Heart right ventricle (tissue), 16 donors: ENCODE measurements at regions not wholly inside any gene's neighbourhood (a gene's known extent, or its start where the extent isn't known, plus 50 kb on each side); places are given as distances from the start of the nearest gene placed in this dataset.

Experiments
- ATAC-seq, 8 donors: fragments of 200-7000 bp; cut with Tn5 transposase; one replicate each; pipeline ENCODE4 v1.9.1; 2020; ENCODE audit warnings: mild to moderate bottlenecking in 8 of 8, moderate library complexity in 8 of 8, moderate number of reproducible peaks in 1 of 8
- DNase-seq, 2 donors: peaks; one replicate each; pipeline ENCODE4 v3.0.0-alpha.2; 2020
- H3K27ac ChIP-seq, 10 donors: fragments of 200-600 bp; sonication (generic) in 2 of 10; one replicate each; pipeline versions ENCODE4 v1.5.0 to v1.8.0; 2020 to 2022; ENCODE audit warnings: mild to moderate bottlenecking in 3 of 10
- H3K27me3 ChIP-seq, 7 donors: fragments of 200-600 bp; one replicate each; pipeline ENCODE4 v1.8.0; 2021 to 2022; ENCODE audit warnings: mild to moderate bottlenecking in 2 of 7
- H3K36me3 ChIP-seq, 9 donors: fragments of 200-600 bp; sonication (generic) in 1 of 9; one replicate each; pipeline versions ENCODE4 v1.5.0 to v1.8.0; 2020 to 2022; ENCODE audit warnings: mild to moderate bottlenecking in 2 of 9
- H3K4me1 ChIP-seq, 9 donors: fragments of 200-600 bp; sonication (generic) in 1 of 9; one replicate each; pipeline versions ENCODE4 v1.5.0 to v1.8.0; 2020 to 2022; ENCODE audit warnings: mild to moderate bottlenecking in 4 of 9
- H3K4me3 ChIP-seq, 10 donors: fragments of 200-600 bp; sonication (generic) in 2 of 10; one replicate each; pipeline versions ENCODE4 v1.5.0 to v1.8.0; 2020 to 2022; ENCODE audit warnings: mild to moderate bottlenecking in 7 of 10, moderate library complexity in 2 of 10
- H3K9me3 ChIP-seq, 11 donors: fragments of 200-600 bp in 10 of 11; sonication (generic) in 2 of 11; one replicate each; pipeline versions ENCODE4 v1.5.0 to v1.8.0; 2013 to 2022; ENCODE audit warnings: mild to moderate bottlenecking in 2 of 11, control low read depth in 1 of 11, moderate library complexity in 1 of 11
- WGBS, 2 donors: extraction: QIAGEN DNeasy Blood & Tissue Kit; methylation state at CpG; one replicate each; pipeline ENCODE4 v1.1.7; 2013; ENCODE audit warnings: inconsistent platforms in 1 of 2; 5-methylcytosine and 5-hydroxymethylcytosine counted together
- intact Hi-C, 10 donors: fragments of 100-400 bp; cut with DNase I; formaldehyde crosslinking; loops; one replicate each; pipeline versions ENCODE4 v1.11.1 to v1.14.2; 2022
- TF ChIP-seq, protein P1 (sequence below), 9 donors: fragments of 200-600 bp; sonication (generic) in 2 of 9; IDR thresholded peaks; one replicate each; pipeline versions ENCODE4 v1.5.0 to v1.8.0; 2021 to 2022; ENCODE audit warnings: antibody characterized with exemption in 9 of 9, mild to moderate bottlenecking in 5 of 9, moderate library complexity in 1 of 9
- donor health status: Arrhythmogenic right ventricular cardiomyopathy.
- donor health status: ischemic (EF 13 %, LVEDD 7.1; RV severe dilation, severe dysfunction).
- donor health status: healthy with polysubstance abuse.
- donor health status: DM: no; HTN: yes; CAD: no.
- donor health status: DM: no; HTN: no; CAD: no.
- donor health status: ischemic (EF 25% LVEDD 6.9; RV normal size, moderate dysfunction).
- donor health status: ischemic (EF 25% LVEDD 5.7; RV mildly dilated, moderate dysfunction).
- donor health status: healthy.
- donor health status: DM: yes; HTN: yes; CAD: no.
- donor health status: Ischemic cardiomyopathy.
- donor health status: ischemic (EF 35%, LVEDD 5.7; RV mildly dilated, moderate dysfunction).
- donor health status: nonischemic (EF 11% LVEDD 7.7; RV severe dilation, severe dysfunction).
- donor health status: DM: yes; HTN: yes; CAD: no.
- donor health status: PGD.
- donor health status: ischemic (EF 29% LVEDD 5.4; RV normal size, mild dysfunction).
- donor health status: nonischemic (EF 23%, LVEDD 6.1; RV moderate dilation, normal function).

GRCh38 chr12:87107766-87108165 lies 851.6 kb upstream of the MGAT4C start:
- WGBS, 2 donors: 83 to 92% methylated on average over 3 of the region's 3 CpGs
- DNase-seq: no peak
- Histone ChIP-seq H3K4me3 (no peak overlapping the region), H3K36me3 (no peaks in the 10 kb centered on the region), H3K27me3 (no peaks in the 10 kb centered on the region), H3K27ac (no peak overlapping the region), H3K9me3 (no peaks in the 10 kb centered on the region), H3K4me1 (no peaks in the 10 kb centered on the region)
- TF ChIP-seq, protein P1, sequence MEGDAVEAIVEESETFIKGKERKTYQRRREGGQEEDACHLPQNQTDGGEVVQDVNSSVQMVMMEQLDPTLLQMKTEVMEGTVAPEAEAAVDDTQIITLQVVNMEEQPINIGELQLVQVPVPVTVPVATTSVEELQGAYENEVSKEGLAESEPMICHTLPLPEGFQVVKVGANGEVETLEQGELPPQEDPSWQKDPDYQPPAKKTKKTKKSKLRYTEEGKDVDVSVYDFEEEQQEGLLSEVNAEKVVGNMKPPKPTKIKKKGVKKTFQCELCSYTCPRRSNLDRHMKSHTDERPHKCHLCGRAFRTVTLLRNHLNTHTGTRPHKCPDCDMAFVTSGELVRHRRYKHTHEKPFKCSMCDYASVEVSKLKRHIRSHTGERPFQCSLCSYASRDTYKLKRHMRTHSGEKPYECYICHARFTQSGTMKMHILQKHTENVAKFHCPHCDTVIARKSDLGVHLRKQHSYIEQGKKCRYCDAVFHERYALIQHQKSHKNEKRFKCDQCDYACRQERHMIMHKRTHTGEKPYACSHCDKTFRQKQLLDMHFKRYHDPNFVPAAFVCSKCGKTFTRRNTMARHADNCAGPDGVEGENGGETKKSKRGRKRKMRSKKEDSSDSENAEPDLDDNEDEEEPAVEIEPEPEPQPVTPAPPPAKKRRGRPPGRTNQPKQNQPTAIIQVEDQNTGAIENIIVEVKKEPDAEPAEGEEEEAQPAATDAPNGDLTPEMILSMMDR (IDR thresholded peaks at IDR 0.05): no peak
- ATAC-seq: no peak
- intact Hi-C loops: no loop called here

DNA sequence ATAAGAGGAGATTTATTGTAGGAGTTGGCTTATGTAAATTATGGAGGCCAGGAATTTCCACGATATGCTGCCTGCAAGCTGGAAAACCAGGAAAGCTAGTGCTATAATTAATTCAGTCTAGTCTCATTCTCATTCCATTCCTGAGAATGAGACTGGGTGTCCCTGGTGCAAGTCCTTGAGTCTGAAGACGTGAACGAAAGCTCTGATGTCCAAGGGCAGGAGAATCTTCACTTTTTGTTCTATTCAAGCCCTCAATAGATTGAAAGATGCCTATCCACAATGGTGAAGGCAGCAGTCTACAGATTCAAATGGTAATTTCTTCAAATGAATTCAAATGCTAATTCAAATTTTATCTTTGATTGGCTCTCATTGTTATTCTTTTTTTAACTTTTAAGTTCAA lies 851.1 kb upstream of the MGAT4C start:
- TF ChIP-seq, protein P1 (IDR thresholded peaks at IDR 0.05): no peak
- DNase-seq (no peak), ATAC-seq (no peak)
- Histone ChIP-seq H3K4me3 (no peak overlapping the region), H3K9me3 (no peaks in the 10 kb centered on the region), H3K4me1 (no peaks in the 10 kb centered on the region), H3K36me3 (no peaks in the 10 kb centered on the region), H3K27ac (no peak overlapping the region), H3K27me3 (no peaks in the 10 kb centered on the region)
- WGBS, 2 donors: 84% methylated on average over 3 of the region's 3 CpGs
- intact Hi-C loops: no loop called here

GRCh38 chr12:87096082-87096585 lies 839.9 kb upstream of the MGAT4C start:
- no peak for DNase-seq
- TF ChIP-seq, protein P1 (IDR thresholded peaks at IDR 0.05): no peak
- H3K27me3 ChIP-seq: no peaks in the 10 kb centered on the region
- intact Hi-C loops: no loop called here
- H3K36me3 ChIP-seq: no peaks in the 10 kb centered on the region
- 78 to 85% methylated on average over 4 of the region's 4 CpGs for WGBS, 2 donors
- H3K4me1 ChIP-seq: no peaks in the 10 kb centered on the region
- no peak overlapping the region for H3K27ac ChIP-seq
- H3K9me3 ChIP-seq: peaks cover 0 to 6% (median 0%) of the 10 kb centered on the region in 11 donors
- H3K4me3 ChIP-seq: no peak overlapping the region
- ATAC-seq: no peak

DNA sequence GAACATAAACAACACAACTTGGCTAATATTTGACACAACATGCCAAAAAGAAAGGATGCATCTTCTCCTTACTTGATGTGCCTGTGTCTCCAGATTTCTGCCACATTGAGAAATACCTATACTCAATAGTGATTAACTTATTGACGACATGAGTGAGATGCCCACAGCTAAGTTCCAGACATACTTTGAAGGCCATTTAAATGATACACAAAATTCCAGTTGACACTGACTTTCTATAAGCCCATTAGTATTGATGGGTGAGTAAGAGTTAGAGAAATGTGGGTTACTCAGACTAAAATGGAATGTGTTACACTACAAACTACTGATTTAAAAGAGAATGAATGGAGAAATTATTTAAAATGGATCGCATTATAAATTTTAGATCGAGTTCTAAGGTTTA lies 838.2 kb upstream of the MGAT4C start:
- intact Hi-C loops: no loop called here
- no peak for DNase-seq
- Histone ChIP-seq H3K27ac (no peak overlapping the region), H3K36me3 (no peaks in the 10 kb centered on the region), H3K9me3 (peaks cover 0 to 6% (median 0%) of the 10 kb centered on the region in 11 donors), H3K27me3 (no peaks in the 10 kb centered on the region), H3K4me3 (no peak overlapping the region), H3K4me1 (no peaks in the 10 kb centered on the region)
- TF ChIP-seq, protein P1 (IDR thresholded peaks at IDR 0.05): no peak
- 76 to 83% methylated on average over 3 of the region's 3 CpGs for WGBS, 2 donors
- no peak for ATAC-seq
